ENCODE measurements at regions not wholly inside any gene's neighbourhood (a gene's known extent, or its start where the extent isn't known, plus 50 kb on each side); places are given as distances from the start of the nearest gene placed in this dataset.

GRCh38 chr11:91840640-91841240 is 383.9 kb upstream of the FAT3 start:
- no peak for TF ChIP-seq CTCF (IDR thresholded peaks at IDR 0.05)

GRCh38 chr11:91837411-91838330 is 386.9 kb upstream of the FAT3 start:
- no peak for TF ChIP-seq CTCF (IDR thresholded peaks at IDR 0.05)

GRCh38 chr11:91835051-91835560 is 389.5 kb upstream of the FAT3 start:
- TF ChIP-seq CTCF (IDR thresholded peaks at IDR 0.05): no peak

- TF ChIP-seq CTCF (IDR thresholded peaks at IDR 0.05): no peak
Observed at GRCh38 chr11:91828901-91829300, 395.7 kb upstream of the FAT3 start.

- no peak for TF ChIP-seq CTCF (IDR thresholded peaks at IDR 0.05)
Observed at GRCh38 chr11:91825777-91826176, 398.8 kb upstream of the FAT3 start.

- no peak for TF ChIP-seq CTCF (IDR thresholded peaks at IDR 0.05)
Observed at GRCh38 chr11:91823252-91823830, 401.3 kb upstream of the FAT3 start.

- no peak for TF ChIP-seq CTCF (IDR thresholded peaks at IDR 0.05)
Observed at GRCh38 chr11:91822805-91823204, 401.8 kb upstream of the FAT3 start.

Measured in LNCAP (cell line).